ENCODE measurements at regions not wholly inside any gene's neighbourhood (a gene's known extent, or its start where the extent isn't known, plus 50 kb on each side); places are given as distances from the start of the nearest gene placed in this dataset.

- peaks cover 14% of the 10 kb centered on the region for H3K9me3 Mint-ChIP-seq
- peaks cover 6% of the 10 kb centered on the region for H3K27me3 Mint-ChIP-seq
- H3K27ac Mint-ChIP-seq = no peak overlapping the region
- no peaks in the 10 kb centered on the region for H3K36me3 Mint-ChIP-seq
- no peak overlapping the region for H3K4me3 Mint-ChIP-seq
- DNase-seq (ENCODE audit: extremely low spot score, unreplicated experiment) = no peak
- peaks cover 9% of the 10 kb centered on the region for H3K4me1 Mint-ChIP-seq (ENCODE audit: unreplicated experiment)
- no peak for TF ChIP-seq CTCF (conservative IDR thresholded peaks at IDR 0.05)
Observed at GRCh38 chr1:222084048-222084447, 342.2 kb upstream of the DUSP10 start.

- no peaks in the 10 kb centered on the region for H3K36me3 Mint-ChIP-seq
- no peaks in the 10 kb centered on the region for H3K27me3 Mint-ChIP-seq
- no peak for DNase-seq (ENCODE audit: extremely low spot score, unreplicated experiment)
- H3K4me1 Mint-ChIP-seq (ENCODE audit: unreplicated experiment) = no peaks in the 10 kb centered on the region
- peaks cover 14% of the 10 kb centered on the region for H3K9me3 Mint-ChIP-seq
- no peak overlapping the region for H3K4me3 Mint-ChIP-seq
- no peak overlapping the region for H3K27ac Mint-ChIP-seq
- TF ChIP-seq CTCF (conservative IDR thresholded peaks at IDR 0.05) = no peak
Observed at GRCh38 chr1:222081859-222082258, 340.0 kb upstream of the DUSP10 start.

GRCh38 chr1:222079566-222079965 lies 337.7 kb upstream of the DUSP10 start:
- H3K27ac Mint-ChIP-seq = no peak overlapping the region
- no peaks in the 10 kb centered on the region for H3K27me3 Mint-ChIP-seq
- DNase-seq (ENCODE audit: extremely low spot score, unreplicated experiment) = no peak
- peaks cover 10% of the 10 kb centered on the region for H3K9me3 Mint-ChIP-seq
- no peaks in the 10 kb centered on the region for H3K36me3 Mint-ChIP-seq
- H3K4me3 Mint-ChIP-seq = no peak overlapping the region
- TF ChIP-seq CTCF (conservative IDR thresholded peaks at IDR 0.05) = no peak
- H3K4me1 Mint-ChIP-seq (ENCODE audit: unreplicated experiment) = no peaks in the 10 kb centered on the region

GRCh38 chr1:222077206-222077605 lies 335.3 kb upstream of the DUSP10 start:
- Mint-ChIP-seq H3K4me1 (ENCODE audit: unreplicated experiment) (peaks cover 4% of the 10 kb centered on the region), H3K27me3 (no peaks in the 10 kb centered on the region), H3K4me3 (no peak overlapping the region), H3K9me3 (peaks cover 8% of the 10 kb centered on the region), H3K27ac (no peak overlapping the region), H3K36me3 (no peaks in the 10 kb centered on the region)
- no peak for DNase-seq (ENCODE audit: extremely low spot score, unreplicated experiment)
- no peak for TF ChIP-seq CTCF (conservative IDR thresholded peaks at IDR 0.05)

DNA sequence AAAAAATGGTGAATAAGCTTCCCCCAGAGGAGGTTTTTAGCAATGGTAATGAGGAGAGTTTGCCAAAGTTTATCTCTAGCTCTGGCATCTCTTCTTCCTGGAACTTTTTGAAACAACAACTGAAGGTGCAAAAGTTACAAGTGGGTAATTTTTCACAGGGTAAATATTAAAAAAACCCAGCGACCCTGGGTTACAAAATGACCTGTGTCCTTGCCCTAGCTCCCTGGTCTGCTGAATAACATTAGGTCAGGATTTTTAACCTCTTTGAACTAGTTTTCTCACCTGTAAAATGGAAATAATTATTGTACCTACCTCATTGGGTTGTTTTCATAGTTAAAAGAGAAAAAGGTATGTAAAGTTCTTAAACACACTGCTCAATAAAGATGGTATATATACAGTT lies 332.4 kb upstream of the DUSP10 start:
- H3K4me3 Mint-ChIP-seq = no peak overlapping the region
- H3K27ac Mint-ChIP-seq = no peak overlapping the region
- H3K36me3 Mint-ChIP-seq = no peaks in the 10 kb centered on the region
- H3K4me1 Mint-ChIP-seq (ENCODE audit: unreplicated experiment) = peaks cover 4% of the 10 kb centered on the region
- no peak for TF ChIP-seq CTCF (conservative IDR thresholded peaks at IDR 0.05)
- DNase-seq (ENCODE audit: extremely low spot score, unreplicated experiment) = no peak
- H3K9me3 Mint-ChIP-seq = no peaks in the 10 kb centered on the region
- H3K27me3 Mint-ChIP-seq = no peaks in the 10 kb centered on the region
